NOMO-1 (cell line): ENCODE measurements at regions not wholly inside any gene's neighbourhood (a gene's known extent, or its start where the extent isn't known, plus 50 kb on each side); places are given as distances from the start of the nearest gene placed in this dataset.

Source experiments
- DNase-seq, 2 experiments: peaks; one replicate each; lab custom pipeline; 2025; ENCODE audit not compliant: unreplicated experiment in 2 of 2; lab: John Stamatoyannopoulos, UW

GRCh38 chr13:85317781-85318180, 481.4 kb downstream of the SLITRK6 start:
- DNase-seq: no peak

GRCh38 chr13:85316506-85317025, 482.7 kb downstream of the SLITRK6 start:
- no peak for DNase-seq

GRCh38 chr13:85314686-85315085, 484.5 kb downstream of the SLITRK6 start:
- DNase-seq: no peak

DNA sequence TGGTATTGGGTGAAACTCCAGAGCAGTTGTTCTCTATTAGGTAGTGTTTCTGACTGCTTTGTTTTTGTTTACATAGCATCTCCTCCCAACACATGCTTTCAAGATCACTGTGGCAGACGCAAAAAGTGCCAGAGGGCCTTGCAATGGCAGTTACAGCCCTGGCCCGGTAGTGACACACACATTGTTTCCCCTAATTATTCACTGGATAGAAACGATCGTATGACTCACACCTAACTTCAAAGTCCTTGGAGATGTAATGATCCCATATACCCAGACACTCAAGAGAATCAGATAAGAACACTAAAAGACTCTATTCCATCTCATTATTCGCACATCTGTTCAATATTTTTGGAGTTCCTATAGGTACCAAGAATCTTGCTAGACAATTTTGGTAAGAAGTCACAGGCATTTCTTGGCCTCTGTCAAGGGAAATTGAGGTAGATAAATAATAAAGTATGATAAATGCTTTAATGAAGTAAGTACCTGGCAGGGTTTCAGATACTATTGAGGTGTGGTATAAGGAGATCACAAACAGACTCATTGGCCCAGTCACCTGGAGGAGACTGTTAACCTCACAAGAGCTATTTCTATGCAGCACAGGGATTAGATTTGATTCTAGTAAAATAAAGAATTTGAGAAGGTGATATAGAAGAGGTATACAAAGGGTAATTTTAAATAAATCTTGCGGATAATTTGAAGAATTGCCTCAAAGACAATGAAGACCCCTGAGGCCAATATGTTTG, 485.3 kb downstream of the SLITRK6 start:
- no peak for DNase-seq

DNA sequence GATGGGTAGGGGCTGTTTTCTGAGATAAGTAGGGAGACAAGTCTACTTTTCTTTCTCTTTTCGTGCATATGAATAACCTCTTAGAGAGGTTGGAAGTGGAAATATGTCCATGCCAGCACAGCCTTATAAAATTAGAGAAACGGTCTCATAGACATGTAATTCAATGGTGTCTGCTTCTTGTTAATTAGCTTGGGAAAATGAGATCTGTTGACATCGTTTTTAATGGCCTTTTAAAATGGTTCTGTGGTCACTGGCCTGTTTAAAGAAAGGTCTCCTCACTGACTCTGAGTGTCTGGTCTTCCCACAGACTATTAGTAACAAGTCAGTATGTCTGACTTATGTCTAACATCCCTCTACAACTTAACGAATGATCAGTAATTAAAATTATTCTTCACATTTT, 487.1 kb downstream of the SLITRK6 start:
- DNase-seq: no peak

- no peak for DNase-seq
Measured at GRCh38 chr13:85303630-85304029, 495.6 kb downstream of the SLITRK6 start.

GRCh38 chr13:85298387-85298924, 500.8 kb downstream of the SLITRK6 start:
- DNase-seq: no peak

DNA sequence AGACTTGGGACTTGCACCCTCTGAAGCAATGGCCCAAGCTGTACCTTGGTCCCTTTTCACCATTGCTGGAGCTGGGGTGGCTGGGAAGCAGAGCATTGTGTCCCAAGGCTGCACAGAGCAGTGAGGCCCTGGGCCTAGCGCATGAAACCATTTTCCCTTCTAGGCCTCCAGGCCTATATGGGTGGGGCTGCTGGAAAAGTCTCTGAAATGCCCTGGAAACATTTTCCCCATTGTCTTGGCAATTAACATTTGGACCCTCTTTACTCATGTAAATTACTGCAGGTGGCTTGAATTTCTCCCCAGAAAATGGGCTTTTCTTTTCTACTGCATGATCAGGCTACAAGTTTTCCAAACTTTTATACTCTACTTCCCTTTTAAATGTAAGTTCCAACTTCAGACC, 510.5 kb downstream of the SLITRK6 start:
- DNase-seq: no peak

- peak in 1 of 2 experiments; percentile 33 for DNase-seq
Measured at GRCh38 chr13:85287528-85287927, 511.7 kb downstream of the SLITRK6 start.

- DNase-seq: no peak
Measured at GRCh38 chr13:85286081-85286480, 513.1 kb downstream of the SLITRK6 start.

- DNase-seq: no peak
Measured at GRCh38 chr13:85284349-85284748, 514.9 kb downstream of the SLITRK6 start.

- no peak for DNase-seq
Measured at GRCh38 chr13:85283408-85283807, 515.8 kb downstream of the SLITRK6 start.

GRCh38 chr13:85282876-85283275, 516.3 kb downstream of the SLITRK6 start:
- no peak for DNase-seq

GRCh38 chr13:85278851-85279250, 520.4 kb downstream of the SLITRK6 start:
- DNase-seq: no peak

DNA sequence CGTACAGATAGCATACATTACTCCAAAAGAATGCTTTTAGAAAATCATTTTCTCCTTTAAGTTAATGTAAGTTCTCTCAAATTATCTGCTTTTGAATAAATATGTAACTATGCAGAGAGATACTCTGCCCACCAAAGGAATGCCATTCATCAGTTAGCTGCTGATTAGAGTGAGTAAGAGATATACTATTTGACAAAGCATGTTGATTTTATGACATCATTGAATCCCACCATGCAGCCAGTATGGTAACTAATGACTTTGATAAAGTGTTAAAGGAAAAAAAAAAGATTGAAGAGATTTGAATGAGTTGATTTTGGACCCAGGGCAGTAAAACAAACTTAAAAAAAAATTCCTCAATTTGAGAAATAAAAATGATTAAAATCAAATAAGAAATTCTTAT, 521.5 kb downstream of the SLITRK6 start:
- DNase-seq: no peak

GRCh38 chr13:85266771-85267170, 532.4 kb downstream of the SLITRK6 start:
- no peak for DNase-seq

DNA sequence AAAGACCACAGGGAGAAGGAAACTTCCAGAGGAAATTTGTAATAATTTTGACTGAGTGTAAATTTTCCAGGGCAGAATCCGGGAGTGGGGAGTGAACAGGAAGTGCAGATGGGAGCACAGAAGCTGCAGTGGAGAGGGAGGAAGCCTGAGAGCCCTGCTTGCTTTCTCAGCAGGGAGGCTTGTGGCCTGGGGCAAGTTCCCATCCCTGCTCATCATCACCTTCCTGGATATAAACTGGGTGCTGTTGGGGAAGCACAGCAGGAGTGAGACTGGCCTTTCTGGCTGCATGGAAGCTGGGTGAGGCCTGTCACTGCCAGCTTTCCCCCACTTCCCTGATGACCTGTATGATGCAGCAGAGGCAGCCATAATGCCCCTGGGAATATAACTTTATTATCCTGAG, 532.9 kb downstream of the SLITRK6 start:
- DNase-seq: no peak

DNA sequence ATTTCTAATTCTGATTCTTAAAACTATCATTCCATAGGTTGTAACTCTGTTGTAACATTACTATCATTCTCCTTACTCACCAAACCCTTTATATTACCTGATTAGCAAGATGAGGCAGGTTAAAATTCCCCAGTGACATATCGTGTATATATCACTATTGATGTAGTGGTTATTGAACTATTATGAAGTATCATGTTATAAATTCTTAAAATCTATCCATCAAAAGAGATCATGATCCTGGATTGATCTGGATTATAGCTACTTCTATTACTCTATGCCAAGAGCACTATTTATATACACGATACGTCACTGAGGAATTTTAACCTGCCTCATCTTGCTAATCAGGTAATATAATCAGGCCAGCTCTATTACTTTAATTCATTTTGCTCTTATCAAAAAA, 533.9 kb downstream of the SLITRK6 start:
- DNase-seq: no peak

GRCh38 chr13:85262499-85262898, 536.7 kb downstream of the SLITRK6 start:
- DNase-seq: no peak

DNA sequence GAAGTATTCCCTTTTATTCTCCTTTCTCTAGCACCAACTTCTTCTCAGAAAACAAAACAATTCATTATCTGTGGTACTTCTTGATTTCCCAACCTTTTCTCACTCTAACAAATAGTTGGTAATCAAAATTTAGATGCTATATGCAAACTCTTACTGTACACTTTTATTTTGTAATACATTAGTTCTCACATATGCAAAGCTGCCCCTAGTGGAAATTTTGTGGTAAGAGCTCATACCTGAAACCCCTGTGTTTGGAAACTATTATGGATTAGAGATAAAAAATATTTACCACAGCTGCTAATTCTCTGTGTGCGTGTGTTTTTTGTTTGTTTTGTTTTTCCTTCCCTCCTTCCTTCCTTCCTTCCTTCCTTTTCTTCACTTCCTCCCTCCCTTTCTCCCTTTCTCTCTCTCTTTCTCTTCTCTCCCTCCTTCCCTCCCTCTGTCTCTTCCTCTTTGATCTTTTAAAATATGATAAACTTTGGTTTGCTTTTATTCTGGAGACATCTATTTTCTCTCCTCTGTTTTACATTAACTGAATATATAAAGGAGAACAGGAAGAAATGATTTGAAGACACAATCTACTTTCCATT, 537.4 kb downstream of the SLITRK6 start:
- DNase-seq: no peak

- no peak for DNase-seq
Measured at GRCh38 chr13:85260896-85261295, 538.3 kb downstream of the SLITRK6 start.

DNA sequence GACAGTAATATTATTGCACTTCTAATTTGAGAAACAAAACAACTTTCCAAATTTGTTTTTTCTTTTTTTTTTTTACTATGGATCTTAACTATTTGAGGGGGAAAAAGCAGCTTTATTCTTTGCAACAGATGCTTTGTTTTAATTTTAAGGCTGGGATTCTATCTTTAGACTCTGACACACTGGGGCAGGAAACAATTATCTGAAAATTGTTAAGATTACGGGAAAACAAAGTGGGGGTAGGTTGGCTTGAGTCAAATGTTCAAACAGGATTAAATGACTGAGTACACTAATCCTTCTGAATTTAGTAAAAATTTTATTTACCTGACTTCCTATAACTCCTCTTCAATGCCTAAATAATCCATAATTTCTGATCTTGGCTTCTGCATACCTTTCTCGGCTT, 543.2 kb downstream of the SLITRK6 start:
- DNase-seq: no peak
